Cardiac fibroblast (primary cell): ENCODE measurements at regions not wholly inside any gene's neighbourhood (a gene's known extent, or its start where the extent isn't known, plus 50 kb on each side); places are given as distances from the start of the nearest gene placed in this dataset.
"Not testable (repeated sequence)": the region's sequence is repeated elsewhere in the genome, so short reads cannot be mapped to it uniquely, and the experiment has no call there.

Experiments used
- DNase-seq, 2 donors: peaks; one replicate each; pipeline versions ENCODE4 v3.0.0 to v3.0.0-alpha.2; 2010; ENCODE audit warnings: low read depth in 2 of 2
- H3K4me3 ChIP-seq, 2 donors: replicated peaks in 1 of 2; 1 replicate in 1 of 2; 2 replicates in 1 of 2; pipeline ENCODE4 v1.5.1; 2011; ENCODE audit warnings: low read depth in 2 of 2, low read length in 2 of 2, mild to moderate bottlenecking in 2 of 2, moderate library complexity in 1 of 2
- CTCF ChIP-seq: IDR thresholded peaks from one replicate; pipeline ENCODE4 v1.5.1; 2011; ENCODE audit warnings: low read depth, mild to moderate bottlenecking, low read length, inconsistent platforms

DNA sequence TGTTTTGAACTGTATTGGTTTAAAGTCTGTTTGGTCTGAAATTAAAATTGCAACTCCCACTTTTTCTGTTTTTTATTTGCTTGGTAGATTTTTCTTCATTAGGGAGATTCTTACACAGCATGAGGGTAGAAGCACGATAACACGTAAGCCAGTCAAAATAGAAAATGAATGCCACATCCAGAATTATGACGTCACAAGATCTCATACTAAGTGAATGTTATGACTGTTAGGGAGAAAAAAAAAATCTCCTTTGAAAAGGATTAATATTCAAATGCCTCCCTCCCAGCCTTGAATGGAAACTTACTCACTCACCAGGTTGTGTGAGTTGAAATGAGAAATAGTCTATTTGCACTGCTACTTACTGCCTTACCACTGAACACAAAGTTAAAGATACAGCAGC, 670.8 kb downstream of the TFAP2A start:
- no peak for TF ChIP-seq CTCF
- DNase-seq: no peak
- H3K4me3 ChIP-seq: no peak overlapping the region

GRCh38 chr6:9732056-9732455, 682.8 kb downstream of the TFAP2A start:
- TF ChIP-seq CTCF: no peak
- DNase-seq: no peak
- no peak overlapping the region for H3K4me3 ChIP-seq

DNA sequence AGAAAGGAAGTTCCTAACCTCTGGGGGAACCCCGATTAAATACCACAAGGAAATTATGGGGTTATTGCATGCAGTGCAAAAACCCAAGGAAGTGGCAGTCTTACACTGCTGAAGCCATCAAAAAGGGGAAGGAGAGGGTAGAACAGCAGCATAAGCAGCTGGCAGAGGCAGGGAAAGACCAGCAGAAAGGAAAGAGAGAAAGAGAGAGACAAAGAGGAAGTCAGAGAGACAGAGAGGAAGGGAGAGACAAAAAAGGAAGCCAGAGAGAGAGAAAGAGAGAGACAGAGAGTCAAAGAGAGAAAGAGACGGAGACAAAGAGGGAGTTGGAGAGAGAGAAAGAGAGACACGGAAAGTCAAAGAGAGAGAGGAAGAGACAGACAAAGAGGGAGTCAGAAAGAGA, 689.1 kb downstream of the TFAP2A start:
- not testable (repeated sequence) for H3K4me3 ChIP-seq, DNase-seq

- no peak for TF ChIP-seq CTCF
- no peak for DNase-seq
- H3K4me3 ChIP-seq: no peak overlapping the region
These were observed 697.3 kb downstream of the TFAP2A start for GRCh38 chr6:9717568-9717967.

GRCh38 chr6:9711365-9711764, 703.5 kb downstream of the TFAP2A start:
- TF ChIP-seq CTCF: no peak
- DNase-seq: no peak
- no peak overlapping the region for H3K4me3 ChIP-seq

DNA sequence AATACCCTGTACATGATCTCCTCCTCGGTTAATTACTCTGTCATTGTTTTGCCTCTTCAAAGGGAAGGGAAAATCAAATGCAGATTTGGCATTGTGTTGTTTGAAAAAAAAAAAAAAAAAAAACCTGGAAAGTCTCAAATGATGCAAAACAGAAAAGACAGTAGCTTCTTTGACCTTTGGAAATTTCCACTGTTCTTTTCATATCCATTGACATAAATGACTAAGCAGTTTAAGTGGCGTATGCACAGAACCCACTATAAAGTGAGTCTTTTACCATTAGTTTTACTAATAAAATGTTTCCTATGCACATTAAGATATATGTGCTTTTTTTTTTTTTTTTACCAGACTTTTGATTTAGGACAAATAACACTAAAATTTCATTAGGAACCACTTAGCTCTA, 704.3 kb downstream of the TFAP2A start:
- TF ChIP-seq CTCF: no peak

GRCh38 chr6:9708600-9708999, 706.3 kb downstream of the TFAP2A start:
- DNase-seq: no peak
- H3K4me3 ChIP-seq: no peak overlapping the region
- TF ChIP-seq CTCF: no peak

More for the DNA sequence above, 704.3 kb downstream of the TFAP2A start:
- no peak for DNase-seq
- H3K4me3 ChIP-seq: no peak overlapping the region
